ENCODE measurements at regions not wholly inside any gene's neighbourhood (a gene's known extent, or its start where the extent isn't known, plus 50 kb on each side); places are given as distances from the start of the nearest gene placed in this dataset.

DNA sequence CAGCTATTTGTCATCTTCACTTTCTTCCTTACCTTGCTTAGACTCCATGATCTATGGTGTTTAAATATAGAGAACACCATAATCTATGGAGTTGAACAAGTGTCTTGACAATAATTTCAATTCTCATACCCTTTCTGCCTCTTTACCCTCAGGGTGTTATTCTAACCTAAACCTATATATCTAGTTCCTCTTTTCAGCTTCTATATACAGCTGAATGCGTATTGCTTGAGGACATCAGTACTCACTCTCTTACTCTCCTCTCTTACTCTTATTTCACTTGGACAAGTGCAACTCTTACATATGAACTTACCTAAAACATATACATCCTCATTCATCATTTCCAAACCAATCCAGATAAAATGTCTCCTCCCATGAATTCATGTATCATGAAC lies 187.1 kb downstream of the RAP2B start:
- TF ChIP-seq, protein P1, sequence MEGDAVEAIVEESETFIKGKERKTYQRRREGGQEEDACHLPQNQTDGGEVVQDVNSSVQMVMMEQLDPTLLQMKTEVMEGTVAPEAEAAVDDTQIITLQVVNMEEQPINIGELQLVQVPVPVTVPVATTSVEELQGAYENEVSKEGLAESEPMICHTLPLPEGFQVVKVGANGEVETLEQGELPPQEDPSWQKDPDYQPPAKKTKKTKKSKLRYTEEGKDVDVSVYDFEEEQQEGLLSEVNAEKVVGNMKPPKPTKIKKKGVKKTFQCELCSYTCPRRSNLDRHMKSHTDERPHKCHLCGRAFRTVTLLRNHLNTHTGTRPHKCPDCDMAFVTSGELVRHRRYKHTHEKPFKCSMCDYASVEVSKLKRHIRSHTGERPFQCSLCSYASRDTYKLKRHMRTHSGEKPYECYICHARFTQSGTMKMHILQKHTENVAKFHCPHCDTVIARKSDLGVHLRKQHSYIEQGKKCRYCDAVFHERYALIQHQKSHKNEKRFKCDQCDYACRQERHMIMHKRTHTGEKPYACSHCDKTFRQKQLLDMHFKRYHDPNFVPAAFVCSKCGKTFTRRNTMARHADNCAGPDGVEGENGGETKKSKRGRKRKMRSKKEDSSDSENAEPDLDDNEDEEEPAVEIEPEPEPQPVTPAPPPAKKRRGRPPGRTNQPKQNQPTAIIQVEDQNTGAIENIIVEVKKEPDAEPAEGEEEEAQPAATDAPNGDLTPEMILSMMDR (IDR thresholded peaks at IDR 0.05), result no peak
- TF ChIP-seq POLR2A (IDR thresholded peaks at IDR 0.05), result no peak

All from heart left ventricle (tissue), 13 donors.